ENCODE measurements at regions not wholly inside any gene's neighbourhood (a gene's known extent, or its start where the extent isn't known, plus 50 kb on each side); places are given as distances from the start of the nearest gene placed in this dataset.
"Not testable (repeated sequence)": the region's sequence is repeated elsewhere in the genome, so short reads cannot be mapped to it uniquely, and the experiment has no call there.

DNA sequence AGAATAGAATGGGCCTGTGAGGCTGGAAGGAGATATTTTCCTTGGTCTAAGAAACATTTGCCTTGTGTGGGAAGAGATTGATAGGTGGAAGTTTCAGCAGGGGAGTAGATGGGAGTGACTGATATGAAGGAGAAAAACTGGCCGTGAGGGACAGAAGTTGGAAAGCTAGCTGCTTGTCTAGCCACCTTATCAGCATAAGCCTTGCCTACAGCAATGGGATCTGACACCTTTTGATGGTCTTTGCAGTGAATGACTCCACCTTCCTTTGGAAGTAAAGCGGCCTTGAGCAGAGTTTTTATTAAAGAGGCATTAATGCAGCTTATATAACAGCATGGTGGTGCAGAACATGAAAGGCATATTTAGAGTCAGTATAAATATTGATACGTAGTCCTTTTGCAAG is 120.1 kb upstream of the INTU start:
- in situ Hi-C loops (cut with HindIII; ENCODE audit: low sequenced_read_pairs) = not testable (repeated sequence)

DNA sequence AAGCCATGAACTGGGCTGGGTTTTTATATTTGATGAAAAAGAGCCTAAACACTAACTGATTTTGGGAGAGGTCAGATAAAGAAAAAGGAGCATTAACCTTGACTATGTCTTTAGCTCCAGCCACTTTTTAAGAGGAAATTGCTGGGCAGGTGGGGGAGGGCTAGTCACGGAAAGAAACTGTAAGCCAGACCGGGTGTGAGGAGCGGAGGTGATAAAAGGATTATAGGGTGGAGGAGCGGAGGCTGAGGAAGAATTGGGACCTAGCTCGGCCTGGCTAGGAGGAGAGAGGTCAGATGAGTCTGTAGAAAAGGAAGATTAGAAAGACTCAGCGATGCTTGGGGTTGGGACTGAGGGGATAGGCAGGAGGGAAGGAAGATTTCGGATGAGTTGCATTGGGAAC is 117.5 kb upstream of the INTU start:
- in situ Hi-C loops (cut with HindIII; ENCODE audit: low sequenced_read_pairs) = not testable (repeated sequence)

DNA sequence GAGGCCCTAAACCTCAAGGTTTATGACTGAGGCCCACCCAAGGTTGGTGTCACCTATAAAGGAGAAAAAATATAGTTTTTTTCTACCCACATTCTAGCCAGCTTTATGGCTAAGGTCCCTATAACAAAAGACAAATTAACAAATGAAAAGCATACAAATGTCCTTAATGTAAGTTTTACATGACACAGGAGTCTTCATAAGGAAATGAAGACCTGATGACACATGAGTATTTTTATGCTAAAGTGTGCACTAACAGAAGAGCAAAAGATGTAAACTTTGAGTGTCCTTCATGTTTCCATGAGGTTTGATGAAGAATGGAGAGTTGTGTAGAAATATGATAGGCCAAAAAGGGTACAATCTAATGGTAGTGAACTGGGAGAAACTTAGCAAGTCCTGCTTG is 114.7 kb upstream of the INTU start:
- in situ Hi-C loops (cut with HindIII; ENCODE audit: low sequenced_read_pairs) = no loop called here

- in situ Hi-C loops (cut with HindIII; ENCODE audit: low sequenced_read_pairs) = no loop called here
Observed at GRCh38 chr4:127521463-127521862, 111.3 kb upstream of the INTU start.

- in situ Hi-C loops (cut with HindIII; ENCODE audit: low sequenced_read_pairs) = no loop called here
Observed at GRCh38 chr4:127523369-127523768, 109.4 kb upstream of the INTU start.

- in situ Hi-C loops (cut with HindIII; ENCODE audit: low sequenced_read_pairs) = no loop called here
Observed at GRCh38 chr4:127525608-127526007, 107.1 kb upstream of the INTU start.

- in situ Hi-C loops (cut with HindIII; ENCODE audit: low sequenced_read_pairs) = no loop called here
Observed at GRCh38 chr4:127528302-127528701, 104.5 kb upstream of the INTU start.

DNA sequence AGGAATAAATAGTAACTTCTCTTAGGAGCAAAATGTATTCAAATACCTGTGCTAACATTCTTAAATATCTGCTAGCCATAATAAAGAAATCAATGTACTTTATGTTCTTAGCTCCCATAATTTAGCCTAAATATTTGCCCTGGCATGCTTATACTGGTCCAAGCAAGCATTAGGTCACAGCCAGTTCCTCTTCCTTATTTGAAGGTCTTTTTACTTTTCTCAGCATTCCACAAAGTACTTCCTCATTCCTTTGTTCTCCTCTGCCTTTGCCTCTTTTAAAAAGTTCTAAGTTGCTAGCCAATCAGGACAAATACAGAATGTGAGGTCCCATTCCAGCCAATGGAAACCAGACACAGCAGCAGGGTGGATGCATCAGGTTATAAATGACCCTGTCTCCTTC is 102.9 kb upstream of the INTU start:
- in situ Hi-C loops (cut with HindIII; ENCODE audit: low sequenced_read_pairs) = not testable (repeated sequence)

- in situ Hi-C loops (cut with HindIII; ENCODE audit: low sequenced_read_pairs) = no loop called here
Observed at GRCh38 chr4:127533028-127533700, 99.6 kb upstream of the INTU start.

GRCh38 chr4:127534041-127534825 is 98.5 kb upstream of the INTU start:
- in situ Hi-C loops (cut with HindIII; ENCODE audit: low sequenced_read_pairs) = no loop called here

- in situ Hi-C loops (cut with HindIII; ENCODE audit: low sequenced_read_pairs) = no loop called here
Observed at GRCh38 chr4:127538016-127538415, 94.7 kb upstream of the INTU start.

GRCh38 chr4:127540497-127541025 is 92.2 kb upstream of the INTU start:
- in situ Hi-C loops (cut with HindIII; ENCODE audit: low sequenced_read_pairs) = no loop called here

DNA sequence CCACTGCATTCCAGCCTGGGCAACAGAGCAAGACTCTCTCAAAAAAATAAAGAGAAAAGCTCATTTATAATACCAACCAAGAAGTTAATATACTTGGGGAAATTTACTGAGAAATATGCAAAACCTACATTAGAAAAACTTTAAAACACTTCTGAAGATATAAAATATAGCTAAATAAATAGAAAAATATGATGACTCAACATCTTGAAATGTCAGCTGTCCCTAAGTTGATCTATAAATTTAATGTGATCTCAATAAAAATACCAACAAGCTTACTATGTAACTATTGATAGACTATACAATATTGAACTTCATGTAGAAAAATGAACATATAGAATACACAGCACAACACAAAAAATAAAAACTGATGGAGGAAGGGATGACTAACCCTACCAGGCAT is 87.5 kb upstream of the INTU start:
- in situ Hi-C loops (cut with HindIII; ENCODE audit: low sequenced_read_pairs) = no loop called here

GRCh38 chr4:127548990-127549925 is 83.5 kb upstream of the INTU start:
- in situ Hi-C loops (cut with HindIII; ENCODE audit: low sequenced_read_pairs) = no loop called here

GRCh38 chr4:127555106-127555505 is 77.7 kb upstream of the INTU start:
- in situ Hi-C loops (cut with HindIII; ENCODE audit: low sequenced_read_pairs) = no loop called here

DNA sequence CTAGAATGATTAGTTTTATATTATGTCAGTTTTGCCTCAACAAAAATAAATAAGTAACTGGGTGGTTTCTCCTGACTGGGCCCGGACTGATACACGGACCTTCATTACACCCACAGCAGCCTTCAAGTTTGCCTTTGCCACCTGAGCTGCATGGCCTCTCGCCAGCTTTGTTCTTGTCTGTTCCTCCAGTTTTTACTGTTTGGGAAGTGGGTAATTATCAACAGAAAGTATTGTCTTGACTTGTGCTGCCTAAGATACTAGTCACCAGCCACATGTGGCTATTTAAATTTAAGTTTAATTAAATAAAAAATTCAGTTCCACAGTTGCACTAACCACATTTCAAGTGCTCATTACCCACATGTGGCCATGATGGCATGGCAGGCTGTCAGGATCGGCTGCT is 74.7 kb upstream of the INTU start:
- in situ Hi-C loops (cut with HindIII; ENCODE audit: low sequenced_read_pairs) = no loop called here

GRCh38 chr4:127558489-127559407 is 74.0 kb upstream of the INTU start:
- in situ Hi-C loops (cut with HindIII; ENCODE audit: low sequenced_read_pairs) = no loop called here

DNA sequence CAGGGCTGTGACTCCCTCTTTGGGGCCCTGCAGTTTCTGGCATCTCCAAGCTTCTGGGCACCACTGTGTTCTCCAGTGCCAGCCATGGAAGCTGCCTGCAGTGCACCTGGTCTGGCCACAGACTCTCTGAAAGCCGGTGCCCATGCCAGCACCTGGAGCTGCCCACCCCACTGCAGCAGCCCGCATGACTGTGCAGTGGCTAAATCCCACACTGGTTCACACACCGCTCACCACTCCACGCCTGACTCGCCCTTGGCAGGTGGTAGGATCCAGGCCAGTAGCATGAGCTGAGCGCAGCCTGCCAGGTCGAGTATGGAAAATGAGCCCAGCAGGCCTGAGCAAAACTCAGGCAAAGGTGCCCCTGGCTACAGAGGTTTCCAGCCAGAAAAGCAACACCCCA is 72.8 kb upstream of the INTU start:
- in situ Hi-C loops (cut with HindIII; ENCODE audit: low sequenced_read_pairs) = no loop called here

- in situ Hi-C loops (cut with HindIII; ENCODE audit: low sequenced_read_pairs) = no loop called here
Observed at GRCh38 chr4:127560755-127561154, 72.0 kb upstream of the INTU start.

DNA sequence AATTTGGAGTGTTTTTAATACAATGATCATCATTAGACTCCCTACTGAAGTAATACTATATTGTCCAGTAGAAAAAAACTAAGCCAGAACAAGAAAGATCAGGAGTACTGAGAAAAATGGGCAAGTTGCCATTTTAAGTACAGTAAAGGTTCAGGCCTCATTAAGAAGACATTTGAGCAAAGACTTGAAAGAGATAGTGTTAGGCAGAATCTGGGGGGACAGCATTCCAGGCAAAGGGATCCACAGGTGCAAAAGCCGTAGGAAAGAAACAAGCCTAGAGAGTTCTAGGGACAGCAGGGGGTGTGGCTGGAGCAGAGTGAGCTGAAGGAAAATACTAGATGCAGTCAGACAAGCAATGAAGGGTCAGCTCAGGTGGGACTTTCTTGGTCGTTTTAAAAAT is 58.1 kb upstream of the INTU start:
- in situ Hi-C loops (cut with HindIII; ENCODE audit: low sequenced_read_pairs) = no loop called here

Measured in endothelial cell of hepatic sinusoid (primary cell).